KMS-11 (cell line): ENCODE measurements at regions not wholly inside any gene's neighbourhood (a gene's known extent, or its start where the extent isn't known, plus 50 kb on each side); places are given as distances from the start of the nearest gene placed in this dataset.

ENCODE experiments used
- H2AFZ ChIP-seq: fragments of 200-600 bp; sonication (generic); 2 replicates; pipeline ENCODE4 v1.6.1; 2016; ENCODE audit warnings: antibody characterized with exemption, mixed run types, low read depth
- H3K27ac ChIP-seq: fragments of 200-600 bp; sonication (generic); 2 replicates; pipeline ENCODE4 v1.6.1; 2016; ENCODE audit warnings: mild to moderate bottlenecking, mixed run types
- H3K27me3 ChIP-seq: fragments of 200-600 bp; sonication (generic); 2 replicates; pipeline ENCODE4 v1.6.1; 2017; ENCODE audit warnings: mild to moderate bottlenecking, low read depth, mixed run types, moderate library complexity; ENCODE audit not compliant: insufficient read depth
- H3K36me3 ChIP-seq: fragments of 200-600 bp; sonication (generic); 2 replicates; pipeline ENCODE4 v1.6.1; 2017; ENCODE audit warnings: mild to moderate bottlenecking, mixed run types; ENCODE audit not compliant: insufficient read depth
- H3K4me1 ChIP-seq: fragments of 200-600 bp; sonication (generic); 2 replicates; pipeline ENCODE4 v1.6.1; 2016; ENCODE audit warnings: mild to moderate bottlenecking, low read depth, mixed run types; ENCODE audit not compliant: poor library complexity, severe bottlenecking
- H3K4me2 ChIP-seq: fragments of 200-600 bp; sonication (generic); 2 replicates; pipeline ENCODE4 v1.7.0; 2016; ENCODE audit warnings: mild to moderate bottlenecking, mixed run types
- H3K4me3 ChIP-seq: fragments of 200-600 bp; sonication (generic); IDR thresholded peaks from 2 replicates; pipeline ENCODE4 v1.6.1; 2017; ENCODE audit warnings: low read depth, low read length, mixed read lengths; ENCODE audit not compliant: insufficient read depth
- H3K79me2 ChIP-seq: fragments of 200-600 bp; sonication (generic); 2 replicates; pipeline ENCODE4 v1.6.1; 2016; ENCODE audit warnings: low read depth, mixed run types; ENCODE audit not compliant: insufficient read depth
- H3K9ac ChIP-seq: fragments of 200-600 bp; sonication (generic); 2 replicates; pipeline ENCODE4 v1.6.1; 2016; ENCODE audit warnings: mild to moderate bottlenecking, mixed run types
- H4K20me1 ChIP-seq: fragments of 200-600 bp; sonication (generic); 2 replicates; pipeline ENCODE4 v1.6.1; 2016; ENCODE audit warnings: mild to moderate bottlenecking, mixed run types; ENCODE audit not compliant: insufficient read depth
- CTCF ChIP-seq: fragments of 200-600 bp; sonication (generic); conservative IDR thresholded peaks from 2 replicates; pipeline ENCODE4 v1.6.1; 2017; ENCODE audit warnings: low read depth, mild to moderate bottlenecking, antibody characterized with exemption, low read length, moderate library complexity, mixed read lengths

GRCh38 chr5:54766748-54767147 is 218.6 kb downstream of the ESM1 start:
- H3K4me2 ChIP-seq, result no peak overlapping the region
- H3K79me2 ChIP-seq, result no peaks in the 10 kb centered on the region
- no peaks in the 10 kb centered on the region for H3K36me3 ChIP-seq

GRCh38 chr5:54765165-54766028 is 220.0 kb downstream of the ESM1 start:
- H2AFZ ChIP-seq, result no peak overlapping the region
- H3K27me3 ChIP-seq, result no peaks in the 10 kb centered on the region
- TF ChIP-seq CTCF, result no peak
- H3K4me3 ChIP-seq, result no peak overlapping the region
- no peaks in the 10 kb centered on the region for H3K4me1 ChIP-seq
- H3K4me2 ChIP-seq, result no peak overlapping the region
- no peaks in the 10 kb centered on the region for H3K79me2 ChIP-seq
- no peaks in the 10 kb centered on the region for H4K20me1 ChIP-seq
- H3K27ac ChIP-seq, result no peak overlapping the region
- H3K36me3 ChIP-seq, result no peaks in the 10 kb centered on the region
- H3K9ac ChIP-seq, result no peak overlapping the region

More at GRCh38 chr5:54766748-54767147, 218.6 kb downstream of the ESM1 start:
- Histone ChIP-seq H3K9ac (no peak overlapping the region), H3K27ac (no peak overlapping the region), H2AFZ (no peak overlapping the region), H4K20me1 (no peaks in the 10 kb centered on the region), H3K4me1 (no peaks in the 10 kb centered on the region), H3K27me3 (no peaks in the 10 kb centered on the region), H3K4me3 (no peak overlapping the region)
- TF ChIP-seq CTCF, result 0 out of 2 replicates have a peak, but pooled peaks have one; percentile 30

GRCh38 chr5:54764102-54765090 is 221.0 kb downstream of the ESM1 start:
- Histone ChIP-seq H3K9ac (no peak overlapping the region), H3K27me3 (no peaks in the 10 kb centered on the region), H3K79me2 (no peaks in the 10 kb centered on the region), H2AFZ (no peak overlapping the region), H3K27ac (no peak overlapping the region), H4K20me1 (no peaks in the 10 kb centered on the region), H3K4me1 (no peaks in the 10 kb centered on the region), H3K4me2 (no peak overlapping the region), H3K4me3 (no peak overlapping the region), H3K36me3 (no peaks in the 10 kb centered on the region)
- no peak for TF ChIP-seq CTCF

GRCh38 chr5:54761213-54761701 is 224.1 kb downstream of the ESM1 start:
- no peak overlapping the region for H3K4me3 ChIP-seq
- H3K9ac ChIP-seq, result no peak overlapping the region
- no peak overlapping the region for H3K4me2 ChIP-seq
- H3K4me1 ChIP-seq, result no peaks in the 10 kb centered on the region
- no peaks in the 10 kb centered on the region for H4K20me1 ChIP-seq
- no peaks in the 10 kb centered on the region for H3K36me3 ChIP-seq
- no peak for TF ChIP-seq CTCF
- H2AFZ ChIP-seq, result no peak overlapping the region
- no peaks in the 10 kb centered on the region for H3K27me3 ChIP-seq
- no peak overlapping the region for H3K27ac ChIP-seq
- no peaks in the 10 kb centered on the region for H3K79me2 ChIP-seq
